ENCODE measurements at regions not wholly inside any gene's neighbourhood (a gene's known extent, or its start where the extent isn't known, plus 50 kb on each side); places are given as distances from the start of the nearest gene placed in this dataset.

- no peak for TF ChIP-seq CTCF (IDR thresholded peaks at IDR 0.05; ENCODE audit: borderline replicate concordance, extremely low read depth, low read length, poor library complexity, severe bottlenecking)
- TF ChIP-seq EZH2 (IDR thresholded peaks at IDR 0.05; ENCODE audit: borderline replicate concordance, low read depth, low read length, severe bottlenecking): no peak
These were observed 172.9 kb upstream of the AVPR1A start for GRCh38 chr12:63323942-63324341.

All from DND-41 (cell line).